ENCODE measurements at regions not wholly inside any gene's neighbourhood (a gene's known extent, or its start where the extent isn't known, plus 50 kb on each side); places are given as distances from the start of the nearest gene placed in this dataset.
A peak's percentile ranks its signal among the peaks of the same experiment; 100 is the strongest.

GRCh38 chr6:144335311-144335861 lies 50.3 kb downstream of the UTRN start:
- Histone ChIP-seq H3K4me3 (ENCODE audit: insufficient read depth, low read depth, low read length, poor library complexity, severe bottlenecking) (no peak overlapping the region), H3K36me3 (ENCODE audit: control insufficient read depth, insufficient read depth, low read length) (no peaks in the 10 kb centered on the region), H3K27me3 (replicated peaks; ENCODE audit: control insufficient read depth, insufficient read depth, low read length, poor library complexity, severe bottlenecking) (no peaks in the 10 kb centered on the region), H3K9me3 (ENCODE audit: control insufficient read depth, low read length) (no peaks in the 10 kb centered on the region), H3K27ac (ENCODE audit: insufficient read depth, low read length, poor library complexity, severe bottlenecking) (peak overlapping the region; percentile 10), H3K4me1 (ENCODE audit: control insufficient read depth, insufficient read depth, low read length, poor library complexity, severe bottlenecking) (peaks cover 31% of the 10 kb centered on the region)
- DNase-seq, result no peak

- DNase-seq, result peak in 2 of 3 donors; percentile 8 to 18
- peaks cover 31% of the 10 kb centered on the region for H3K4me1 ChIP-seq (ENCODE audit: control insufficient read depth, insufficient read depth, low read length, poor library complexity, severe bottlenecking)
- H3K4me3 ChIP-seq (ENCODE audit: insufficient read depth, low read depth, low read length, poor library complexity, severe bottlenecking), result no peak overlapping the region
- no peaks in the 10 kb centered on the region for H3K9me3 ChIP-seq (ENCODE audit: control insufficient read depth, low read length)
- H3K27me3 ChIP-seq (replicated peaks; ENCODE audit: control insufficient read depth, insufficient read depth, low read length, poor library complexity, severe bottlenecking), result no peaks in the 10 kb centered on the region
- H3K27ac ChIP-seq (ENCODE audit: insufficient read depth, low read length, poor library complexity, severe bottlenecking), result no peak overlapping the region
- no peaks in the 10 kb centered on the region for H3K36me3 ChIP-seq (ENCODE audit: control insufficient read depth, insufficient read depth, low read length)
Observed at GRCh38 chr6:144335914-144336313, 50.8 kb downstream of the UTRN start.

- no peak overlapping the region for H3K4me3 ChIP-seq (ENCODE audit: insufficient read depth, low read depth, low read length, poor library complexity, severe bottlenecking)
- H3K36me3 ChIP-seq (ENCODE audit: control insufficient read depth, insufficient read depth, low read length), result no peaks in the 10 kb centered on the region
- DNase-seq, result no peak
- peaks cover 33% of the 10 kb centered on the region for H3K4me1 ChIP-seq (ENCODE audit: control insufficient read depth, insufficient read depth, low read length, poor library complexity, severe bottlenecking)
- no peaks in the 10 kb centered on the region for H3K27me3 ChIP-seq (replicated peaks; ENCODE audit: control insufficient read depth, insufficient read depth, low read length, poor library complexity, severe bottlenecking)
- H3K9me3 ChIP-seq (ENCODE audit: control insufficient read depth, low read length), result no peaks in the 10 kb centered on the region
- no peak overlapping the region for H3K27ac ChIP-seq (ENCODE audit: insufficient read depth, low read length, poor library complexity, severe bottlenecking)
Observed at GRCh38 chr6:144336900-144337299, 51.8 kb downstream of the UTRN start.

DNA sequence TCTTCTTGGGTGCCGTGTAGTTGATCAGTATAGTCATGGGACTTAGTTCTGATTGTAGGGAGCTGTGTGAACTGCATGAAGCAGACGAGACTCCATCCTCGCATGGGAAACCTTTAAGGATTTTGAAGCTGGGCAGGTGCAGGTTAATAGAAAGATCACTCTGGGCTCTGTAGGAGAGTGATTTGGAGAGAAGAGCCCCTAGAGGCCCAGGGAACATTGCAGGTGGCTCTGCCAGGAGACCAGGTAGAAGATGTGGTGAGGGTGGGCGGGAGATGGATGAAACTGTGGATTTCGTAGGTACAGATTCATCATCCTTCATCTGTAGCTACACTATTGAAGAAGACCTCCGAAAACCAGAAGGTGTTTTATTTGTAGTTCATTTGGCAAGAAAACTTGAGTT lies 53.3 kb downstream of the UTRN start:
- Histone ChIP-seq H3K27ac (ENCODE audit: insufficient read depth, low read length, poor library complexity, severe bottlenecking) (no peak overlapping the region), H3K4me3 (ENCODE audit: insufficient read depth, low read depth, low read length, poor library complexity, severe bottlenecking) (no peak overlapping the region), H3K36me3 (ENCODE audit: control insufficient read depth, insufficient read depth, low read length) (no peaks in the 10 kb centered on the region), H3K9me3 (ENCODE audit: control insufficient read depth, low read length) (no peaks in the 10 kb centered on the region), H3K27me3 (replicated peaks; ENCODE audit: control insufficient read depth, insufficient read depth, low read length, poor library complexity, severe bottlenecking) (no peaks in the 10 kb centered on the region), H3K4me1 (ENCODE audit: control insufficient read depth, insufficient read depth, low read length, poor library complexity, severe bottlenecking) (peaks cover 46% of the 10 kb centered on the region)
- DNase-seq, result no peak

GRCh38 chr6:144338951-144339700 lies 54.0 kb downstream of the UTRN start:
- Histone ChIP-seq H3K27ac (ENCODE audit: insufficient read depth, low read length, poor library complexity, severe bottlenecking) (no peak overlapping the region), H3K4me3 (ENCODE audit: insufficient read depth, low read depth, low read length, poor library complexity, severe bottlenecking) (no peak overlapping the region), H3K36me3 (ENCODE audit: control insufficient read depth, insufficient read depth, low read length) (no peaks in the 10 kb centered on the region), H3K27me3 (replicated peaks; ENCODE audit: control insufficient read depth, insufficient read depth, low read length, poor library complexity, severe bottlenecking) (no peaks in the 10 kb centered on the region), H3K9me3 (ENCODE audit: control insufficient read depth, low read length) (no peaks in the 10 kb centered on the region), H3K4me1 (ENCODE audit: control insufficient read depth, insufficient read depth, low read length, poor library complexity, severe bottlenecking) (peaks cover 48% of the 10 kb centered on the region)
- no peak for DNase-seq

- H3K4me3 ChIP-seq (ENCODE audit: insufficient read depth, low read depth, low read length, poor library complexity, severe bottlenecking), result no peak overlapping the region
- no peak overlapping the region for H3K27ac ChIP-seq (ENCODE audit: insufficient read depth, low read length, poor library complexity, severe bottlenecking)
- DNase-seq, result no peak
- no peaks in the 10 kb centered on the region for H3K36me3 ChIP-seq (ENCODE audit: control insufficient read depth, insufficient read depth, low read length)
- no peaks in the 10 kb centered on the region for H3K27me3 ChIP-seq (replicated peaks; ENCODE audit: control insufficient read depth, insufficient read depth, low read length, poor library complexity, severe bottlenecking)
- no peaks in the 10 kb centered on the region for H3K9me3 ChIP-seq (ENCODE audit: control insufficient read depth, low read length)
- peaks cover 43% of the 10 kb centered on the region for H3K4me1 ChIP-seq (ENCODE audit: control insufficient read depth, insufficient read depth, low read length, poor library complexity, severe bottlenecking)
Observed at GRCh38 chr6:144339859-144340452, 54.8 kb downstream of the UTRN start.

DNA sequence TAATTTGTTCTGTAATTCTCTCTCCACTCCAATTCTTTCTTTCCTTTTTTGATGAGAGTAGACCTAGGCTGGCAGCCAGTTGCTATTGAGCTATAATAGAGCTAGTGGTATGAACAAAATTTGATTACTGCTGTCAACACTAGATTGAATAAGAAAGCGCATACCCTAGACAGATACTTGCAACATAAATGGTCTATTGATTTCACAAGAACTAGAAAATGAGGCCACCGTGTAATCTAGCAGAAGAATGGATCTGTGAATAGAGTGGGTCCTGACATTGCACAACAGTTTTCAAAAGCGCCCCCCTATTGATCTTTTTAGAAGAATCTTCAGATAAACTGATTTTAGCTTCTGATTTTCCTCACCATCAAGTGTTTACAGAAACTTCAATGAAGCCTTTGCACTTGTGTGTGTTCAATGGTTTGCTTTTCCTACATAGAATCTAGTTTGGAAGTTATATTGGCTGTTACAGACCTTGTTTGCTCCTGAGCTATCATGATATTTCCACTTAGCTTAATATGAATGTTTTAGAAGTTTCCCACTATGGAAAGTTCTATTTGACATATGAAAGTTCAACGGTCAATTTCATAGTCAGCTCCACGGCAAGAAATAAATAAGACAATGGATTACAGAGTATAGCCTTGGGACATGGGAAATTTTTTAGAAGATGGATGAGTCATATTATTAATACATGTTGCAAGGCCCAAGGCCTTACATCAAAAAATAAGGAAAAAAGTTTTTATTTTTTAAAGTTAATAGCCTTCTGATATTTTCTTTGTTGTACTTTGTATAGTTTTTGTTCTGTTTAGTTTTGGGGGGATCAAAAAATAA lies 55.6 kb downstream of the UTRN start:
- Histone ChIP-seq H3K9me3 (ENCODE audit: control insufficient read depth, low read length) (no peaks in the 10 kb centered on the region), H3K4me1 (ENCODE audit: control insufficient read depth, insufficient read depth, low read length, poor library complexity, severe bottlenecking) (peaks cover 42% of the 10 kb centered on the region), H3K27ac (ENCODE audit: insufficient read depth, low read length, poor library complexity, severe bottlenecking) (no peak overlapping the region), H3K36me3 (ENCODE audit: control insufficient read depth, insufficient read depth, low read length) (no peaks in the 10 kb centered on the region), H3K4me3 (ENCODE audit: insufficient read depth, low read depth, low read length, poor library complexity, severe bottlenecking) (no peak overlapping the region), H3K27me3 (replicated peaks; ENCODE audit: control insufficient read depth, insufficient read depth, low read length, poor library complexity, severe bottlenecking) (no peaks in the 10 kb centered on the region)
- DNase-seq, result no peak

- Histone ChIP-seq H3K9me3 (ENCODE audit: control insufficient read depth, low read length) (no peaks in the 10 kb centered on the region), H3K27me3 (replicated peaks; ENCODE audit: control insufficient read depth, insufficient read depth, low read length, poor library complexity, severe bottlenecking) (no peaks in the 10 kb centered on the region), H3K4me3 (ENCODE audit: insufficient read depth, low read depth, low read length, poor library complexity, severe bottlenecking) (no peak overlapping the region), H3K4me1 (ENCODE audit: control insufficient read depth, insufficient read depth, low read length, poor library complexity, severe bottlenecking) (peaks cover 40% of the 10 kb centered on the region), H3K27ac (ENCODE audit: insufficient read depth, low read length, poor library complexity, severe bottlenecking) (no peak overlapping the region), H3K36me3 (ENCODE audit: control insufficient read depth, insufficient read depth, low read length) (no peaks in the 10 kb centered on the region)
- DNase-seq, result no peak
Observed at GRCh38 chr6:144341831-144342527, 56.8 kb downstream of the UTRN start.

DNA sequence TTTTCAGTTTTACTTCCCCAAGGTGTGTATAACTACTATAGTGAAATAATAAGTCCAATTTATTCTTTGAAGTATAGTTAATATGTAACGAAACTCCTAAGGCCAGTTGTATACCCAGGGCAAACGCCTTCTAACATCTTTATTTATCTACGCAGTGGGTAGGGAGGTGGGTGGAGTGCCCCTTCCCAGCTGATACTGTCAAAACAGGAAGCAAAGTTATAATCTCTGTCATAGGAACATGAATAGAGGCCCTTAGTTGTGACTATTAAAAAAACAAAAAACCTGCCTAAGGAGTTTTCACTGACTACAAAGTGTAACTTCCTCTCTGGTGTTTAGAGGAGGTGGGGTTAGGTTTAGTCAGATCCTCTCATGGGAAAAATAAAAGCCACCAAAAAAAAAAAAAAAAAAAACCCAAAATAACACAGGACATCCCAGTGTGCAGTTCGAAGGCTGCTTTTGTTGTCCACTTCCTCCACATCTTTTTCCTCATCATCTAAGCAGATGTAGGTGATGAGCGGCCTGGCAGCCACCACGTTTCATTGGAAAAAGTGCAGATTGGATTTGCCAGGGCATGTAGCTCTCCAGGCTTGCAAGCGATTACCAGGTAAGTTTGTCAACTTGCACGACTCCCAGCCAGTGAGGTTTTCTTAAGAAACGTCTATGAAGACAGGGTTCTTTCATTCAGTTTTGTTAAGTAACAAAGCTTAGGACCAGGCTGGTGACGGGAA lies 58.7 kb downstream of the UTRN start:
- H3K36me3 ChIP-seq (ENCODE audit: control insufficient read depth, insufficient read depth, low read length), result no peaks in the 10 kb centered on the region
- peak overlapping the region; percentile 55 for H3K4me3 ChIP-seq (ENCODE audit: insufficient read depth, low read depth, low read length, poor library complexity, severe bottlenecking)
- no peaks in the 10 kb centered on the region for H3K9me3 ChIP-seq (ENCODE audit: control insufficient read depth, low read length)
- peaks cover 41% of the 10 kb centered on the region for H3K4me1 ChIP-seq (ENCODE audit: control insufficient read depth, insufficient read depth, low read length, poor library complexity, severe bottlenecking)
- peak overlapping the region; percentile 82 for H3K27ac ChIP-seq (ENCODE audit: insufficient read depth, low read length, poor library complexity, severe bottlenecking)
- H3K27me3 ChIP-seq (replicated peaks; ENCODE audit: control insufficient read depth, insufficient read depth, low read length, poor library complexity, severe bottlenecking), result no peaks in the 10 kb centered on the region
- peak; percentile 18 to 44 (median 33) for DNase-seq

Measured in effector memory CD4-positive, alpha-beta T cell (primary cell).